ENCODE measurements at regions not wholly inside any gene's neighbourhood (a gene's known extent, or its start where the extent isn't known, plus 50 kb on each side); places are given as distances from the start of the nearest gene placed in this dataset.

DNA sequence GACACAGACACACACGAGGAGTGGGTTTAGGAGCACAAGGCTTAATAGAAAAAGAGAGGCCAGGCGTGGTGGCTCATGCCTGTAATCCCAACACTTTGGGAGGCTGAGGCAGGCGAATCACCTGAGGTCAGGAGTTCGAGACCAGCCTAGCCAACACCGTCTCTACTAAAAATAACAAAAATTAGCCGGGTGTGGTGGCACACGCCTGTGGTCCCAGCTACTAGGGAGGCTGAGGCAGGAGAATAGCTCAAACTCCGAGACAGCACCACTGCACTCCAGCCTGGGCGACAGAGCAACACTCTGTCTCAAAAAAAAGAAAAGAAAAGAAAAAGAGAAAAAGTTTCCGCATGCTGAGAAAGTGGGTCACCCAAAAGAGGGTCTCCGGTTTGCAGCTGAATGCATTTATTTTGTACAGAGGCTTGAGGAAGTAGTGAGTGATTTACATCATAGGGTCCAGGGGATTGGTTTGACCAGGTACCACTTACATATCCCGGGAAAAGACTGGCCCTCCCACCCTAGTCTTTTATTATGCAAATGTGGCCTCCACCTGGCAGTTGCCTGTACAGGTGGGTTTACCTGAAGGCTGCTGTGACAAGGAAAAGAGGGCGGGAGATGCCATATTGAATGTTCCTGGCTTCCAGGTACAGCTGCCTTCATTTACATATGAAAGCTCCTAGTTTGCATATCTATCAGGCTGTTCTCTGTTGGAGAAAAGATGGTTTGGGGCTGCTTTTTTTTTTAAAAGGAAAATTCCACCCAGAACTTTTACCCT, 366.2 kb upstream of the GRAMD2B start:
- no peak for TF ChIP-seq POLR2A (IDR thresholded peaks at IDR 0.05)
- TF ChIP-seq, protein P1, sequence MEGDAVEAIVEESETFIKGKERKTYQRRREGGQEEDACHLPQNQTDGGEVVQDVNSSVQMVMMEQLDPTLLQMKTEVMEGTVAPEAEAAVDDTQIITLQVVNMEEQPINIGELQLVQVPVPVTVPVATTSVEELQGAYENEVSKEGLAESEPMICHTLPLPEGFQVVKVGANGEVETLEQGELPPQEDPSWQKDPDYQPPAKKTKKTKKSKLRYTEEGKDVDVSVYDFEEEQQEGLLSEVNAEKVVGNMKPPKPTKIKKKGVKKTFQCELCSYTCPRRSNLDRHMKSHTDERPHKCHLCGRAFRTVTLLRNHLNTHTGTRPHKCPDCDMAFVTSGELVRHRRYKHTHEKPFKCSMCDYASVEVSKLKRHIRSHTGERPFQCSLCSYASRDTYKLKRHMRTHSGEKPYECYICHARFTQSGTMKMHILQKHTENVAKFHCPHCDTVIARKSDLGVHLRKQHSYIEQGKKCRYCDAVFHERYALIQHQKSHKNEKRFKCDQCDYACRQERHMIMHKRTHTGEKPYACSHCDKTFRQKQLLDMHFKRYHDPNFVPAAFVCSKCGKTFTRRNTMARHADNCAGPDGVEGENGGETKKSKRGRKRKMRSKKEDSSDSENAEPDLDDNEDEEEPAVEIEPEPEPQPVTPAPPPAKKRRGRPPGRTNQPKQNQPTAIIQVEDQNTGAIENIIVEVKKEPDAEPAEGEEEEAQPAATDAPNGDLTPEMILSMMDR (IDR thresholded peaks at IDR 0.05), result no peak
